ENCODE measurements at regions not wholly inside any gene's neighbourhood (a gene's known extent, or its start where the extent isn't known, plus 50 kb on each side); places are given as distances from the start of the nearest gene placed in this dataset.

GRCh38 chr1:232357416-232357815, 272.5 kb downstream of the SIPA1L2 start:
- TF ChIP-seq CTCF (conservative IDR thresholded peaks at IDR 0.05) (no peak), ZFX (IDR thresholded peaks at IDR 0.05) (no peak)

All from C4-2B (cell line).